Mucosa of stomach (tissue), 1 donor: ENCODE measurements at regions not wholly inside any gene's neighbourhood (a gene's known extent, or its start where the extent isn't known, plus 50 kb on each side); places are given as distances from the start of the nearest gene placed in this dataset.
"Not testable (repeated sequence)": the region's sequence is repeated elsewhere in the genome, so short reads cannot be mapped to it uniquely, and the experiment has no call there.

ENCODE experiments used
- H3K27me3 ChIP-seq: one replicate; pipeline ENCODE4 v1.7.0; 2013; ENCODE audit warnings: mild to moderate bottlenecking, low read length; ENCODE audit not compliant: control insufficient read depth, insufficient read depth
- H3K36me3 ChIP-seq: one replicate; pipeline ENCODE4 v1.7.0; 2013; ENCODE audit warnings: low read length; ENCODE audit not compliant: control insufficient read depth, insufficient read depth
- H3K4me1 ChIP-seq: one replicate; pipeline ENCODE4 v1.7.0; 2013; ENCODE audit warnings: mild to moderate bottlenecking, low read length; ENCODE audit not compliant: control insufficient read depth, insufficient read depth
- H3K4me3 ChIP-seq: one replicate; pipeline ENCODE4 v1.7.0; 2013; ENCODE audit warnings: low read length
- H3K9ac ChIP-seq: one replicate; pipeline ENCODE4 v1.7.0; 2013; ENCODE audit warnings: mild to moderate bottlenecking, low read length, moderate library complexity
- H3K9me3 ChIP-seq: one replicate; pipeline ENCODE4 v1.7.0; 2013; ENCODE audit warnings: mild to moderate bottlenecking, low read length, moderate library complexity; ENCODE audit not compliant: control insufficient read depth
- donor health status: Pancreatic carcinoma.

DNA sequence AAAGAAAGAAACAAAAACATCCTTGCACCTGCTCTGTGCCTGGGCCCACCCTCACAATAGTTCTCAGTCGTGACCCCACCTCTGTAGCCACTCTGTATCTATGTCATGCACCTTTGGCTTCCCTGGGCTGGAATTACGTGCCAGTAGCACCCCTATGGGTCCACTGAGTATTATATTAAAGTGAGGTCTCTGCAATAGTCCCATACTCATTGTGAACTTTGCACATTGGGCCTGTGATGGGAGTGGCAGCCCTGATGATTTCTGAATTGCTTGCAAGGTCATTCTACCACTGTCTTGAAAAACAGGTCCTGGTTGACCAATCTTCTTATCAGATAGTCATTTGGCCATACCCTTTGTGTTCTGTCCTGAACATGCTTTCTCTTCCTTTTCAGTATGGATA, 1012.1 kb downstream of the RAB28 start:
- H3K9me3 ChIP-seq: no peaks in the 10 kb centered on the region
- no peaks in the 10 kb centered on the region for H3K36me3 ChIP-seq
- H3K9ac ChIP-seq: no peak overlapping the region
- no peak overlapping the region for H3K4me3 ChIP-seq
- H3K4me1 ChIP-seq: no peaks in the 10 kb centered on the region
- no peaks in the 10 kb centered on the region for H3K27me3 ChIP-seq

DNA sequence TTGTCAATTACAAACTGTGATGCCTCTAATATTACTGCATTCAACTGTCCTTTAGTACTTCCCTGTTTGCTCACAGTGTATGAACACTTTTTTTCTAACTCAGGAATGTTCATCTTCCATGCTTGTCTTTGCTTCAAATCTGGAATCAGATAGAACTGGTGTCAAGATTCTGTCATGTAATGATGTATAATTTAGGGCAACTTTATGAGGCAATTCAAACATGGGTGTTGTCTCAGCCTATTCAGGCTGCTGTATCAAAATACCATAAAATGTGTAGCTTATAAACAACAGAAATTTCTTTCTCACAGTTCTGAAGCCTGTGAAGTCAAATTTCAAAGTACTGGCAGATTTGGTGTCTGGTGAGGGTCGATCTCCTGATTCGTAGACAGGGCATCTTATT, 1012.9 kb downstream of the RAB28 start:
- Histone ChIP-seq H3K9ac (no peak overlapping the region), H3K4me3 (no peak overlapping the region), H3K27me3 (no peaks in the 10 kb centered on the region), H3K9me3 (no peaks in the 10 kb centered on the region), H3K36me3 (no peaks in the 10 kb centered on the region), H3K4me1 (no peaks in the 10 kb centered on the region)

DNA sequence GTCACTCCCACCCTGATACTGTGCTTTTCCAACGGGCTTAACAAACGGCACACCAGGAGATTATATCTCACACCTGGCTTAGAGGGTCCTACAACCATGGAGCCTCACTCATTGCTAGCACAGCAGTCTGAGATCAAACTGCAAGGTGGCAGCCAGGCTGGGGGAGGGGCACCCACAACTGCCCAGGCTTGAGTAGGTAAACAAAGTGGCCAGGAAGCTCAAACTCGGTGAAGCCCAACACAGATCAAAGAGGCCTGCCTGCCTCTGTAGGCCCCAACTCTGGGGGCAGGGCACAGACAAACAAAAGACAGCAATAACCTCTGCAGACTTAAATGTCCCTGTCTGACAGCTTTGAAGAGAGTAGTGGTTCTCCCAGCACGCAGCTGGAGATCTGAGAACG, 1022.6 kb downstream of the RAB28 start:
- H3K9ac ChIP-seq, H3K4me1 ChIP-seq, H3K36me3 ChIP-seq, H3K27me3 ChIP-seq, H3K9me3 ChIP-seq, H3K4me3 ChIP-seq: not testable (repeated sequence)

DNA sequence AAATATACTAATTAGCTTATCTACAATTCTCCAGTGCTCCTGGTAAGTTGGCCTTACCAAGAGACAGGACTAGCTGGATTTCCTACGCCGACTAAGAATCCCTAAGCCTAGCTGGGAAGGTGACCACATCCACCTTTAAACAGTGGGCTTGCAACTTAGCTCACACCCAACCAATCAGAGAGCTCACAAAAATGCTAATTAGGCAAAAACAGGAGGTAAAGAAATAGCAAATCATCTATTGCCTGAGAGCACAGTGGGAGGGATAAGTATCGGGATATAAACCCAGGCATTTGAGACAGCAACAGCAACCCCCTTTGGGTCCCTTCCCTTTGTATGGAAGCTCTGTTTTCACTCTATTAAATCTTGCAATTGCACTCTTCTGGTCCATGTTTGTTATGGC, 1025.0 kb downstream of the RAB28 start:
- no peaks in the 10 kb centered on the region for H3K27me3 ChIP-seq
- no peak overlapping the region for H3K9ac ChIP-seq
- no peaks in the 10 kb centered on the region for H3K36me3 ChIP-seq
- H3K4me3 ChIP-seq: no peak overlapping the region
- H3K4me1 ChIP-seq: no peaks in the 10 kb centered on the region
- H3K9me3 ChIP-seq: no peaks in the 10 kb centered on the region

DNA sequence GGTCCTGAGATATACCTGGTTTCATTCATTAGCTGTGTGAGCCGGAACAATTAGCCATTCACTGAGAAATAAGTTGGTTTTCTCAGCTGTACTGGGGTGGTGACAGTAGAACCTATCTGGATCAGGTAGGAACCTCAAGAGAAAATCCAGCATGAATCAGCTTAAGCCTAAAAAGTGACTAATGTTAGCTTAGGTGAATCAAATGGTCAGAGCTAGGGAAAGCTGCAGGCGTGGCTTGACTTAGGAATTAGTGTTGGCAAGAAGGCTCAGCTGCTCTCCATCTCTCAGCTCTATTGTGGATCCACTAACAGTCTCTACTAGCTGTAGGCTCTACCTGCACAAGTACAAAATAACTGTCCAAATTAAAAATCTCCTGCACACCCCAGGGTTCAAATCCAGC, 1025.5 kb downstream of the RAB28 start:
- Histone ChIP-seq H3K9me3 (no peaks in the 10 kb centered on the region), H3K36me3 (no peaks in the 10 kb centered on the region), H3K27me3 (no peaks in the 10 kb centered on the region), H3K4me1 (no peaks in the 10 kb centered on the region), H3K9ac (no peak overlapping the region), H3K4me3 (no peak overlapping the region)

DNA sequence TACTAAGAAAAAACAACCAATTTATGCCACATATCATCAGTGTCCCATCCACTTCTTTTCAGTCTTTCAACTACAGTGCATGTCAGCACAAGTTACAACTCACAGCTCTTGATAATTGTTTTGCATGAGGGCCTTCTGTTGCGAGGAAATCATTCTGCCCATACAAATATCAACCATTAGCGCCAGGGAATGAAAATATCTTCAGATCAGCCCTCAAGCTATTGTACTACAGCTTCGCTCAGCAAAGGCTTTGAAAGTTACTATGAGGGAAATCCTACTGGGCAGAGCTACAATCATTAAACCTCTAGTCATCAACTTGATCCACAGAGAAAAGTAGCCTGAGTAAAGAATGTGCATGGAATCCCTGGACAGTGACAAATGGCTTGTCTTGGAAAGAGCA, 1023.6 kb upstream of the HS3ST1 start:
- no peak overlapping the region for H3K4me3 ChIP-seq
- no peaks in the 10 kb centered on the region for H3K9me3 ChIP-seq
- no peaks in the 10 kb centered on the region for H3K27me3 ChIP-seq
- no peaks in the 10 kb centered on the region for H3K4me1 ChIP-seq
- H3K36me3 ChIP-seq: no peaks in the 10 kb centered on the region
- H3K9ac ChIP-seq: no peak overlapping the region

DNA sequence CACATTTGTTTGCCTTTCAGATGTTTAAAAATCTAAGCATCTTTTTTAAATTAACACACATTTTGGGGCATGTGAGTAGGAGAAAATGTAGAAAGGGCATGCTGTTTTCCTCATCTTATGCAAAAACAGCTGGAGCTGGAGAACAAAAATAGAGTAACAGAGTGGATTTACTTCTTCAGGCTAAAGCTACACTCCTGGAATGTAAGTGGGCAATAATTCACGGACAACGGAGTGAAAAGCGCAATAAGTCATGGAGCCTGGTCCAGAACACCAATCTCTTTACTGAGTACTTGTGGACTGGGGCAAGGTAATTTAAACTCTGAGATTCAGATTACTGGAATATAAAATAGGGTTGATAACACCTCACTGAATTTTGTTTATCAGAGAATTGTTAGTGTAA, 1018.8 kb upstream of the HS3ST1 start:
- Histone ChIP-seq H3K4me3 (no peak overlapping the region), H3K27me3 (no peaks in the 10 kb centered on the region), H3K9ac (no peak overlapping the region), H3K9me3 (no peaks in the 10 kb centered on the region), H3K36me3 (no peaks in the 10 kb centered on the region), H3K4me1 (no peaks in the 10 kb centered on the region)

DNA sequence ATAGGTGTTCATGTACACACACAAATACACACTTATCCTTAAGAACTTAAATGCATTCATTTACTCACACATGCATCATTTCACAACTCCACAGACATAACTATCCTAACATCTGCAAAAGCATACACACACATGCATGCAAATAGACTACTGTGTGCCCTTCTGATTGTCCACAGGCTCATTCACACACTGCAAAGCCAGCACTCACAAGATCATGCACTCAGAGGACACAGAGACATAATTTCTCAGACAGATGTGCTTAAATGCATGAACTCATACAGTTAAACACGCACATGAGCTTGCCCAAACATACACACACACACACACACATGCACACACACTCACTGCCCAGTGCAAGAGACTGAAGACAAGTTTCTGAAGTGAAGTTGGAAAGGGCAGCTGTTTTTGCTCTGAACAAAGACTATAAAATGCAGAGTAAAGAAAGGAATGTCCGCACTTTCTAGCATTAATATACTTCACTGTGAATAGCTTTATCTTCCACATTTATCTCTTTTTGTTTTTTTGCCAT, 1018.0 kb upstream of the HS3ST1 start:
- Histone ChIP-seq H3K9me3 (no peaks in the 10 kb centered on the region), H3K27me3 (no peaks in the 10 kb centered on the region), H3K4me3 (no peak overlapping the region), H3K36me3 (no peaks in the 10 kb centered on the region), H3K9ac (no peak overlapping the region), H3K4me1 (no peaks in the 10 kb centered on the region)

DNA sequence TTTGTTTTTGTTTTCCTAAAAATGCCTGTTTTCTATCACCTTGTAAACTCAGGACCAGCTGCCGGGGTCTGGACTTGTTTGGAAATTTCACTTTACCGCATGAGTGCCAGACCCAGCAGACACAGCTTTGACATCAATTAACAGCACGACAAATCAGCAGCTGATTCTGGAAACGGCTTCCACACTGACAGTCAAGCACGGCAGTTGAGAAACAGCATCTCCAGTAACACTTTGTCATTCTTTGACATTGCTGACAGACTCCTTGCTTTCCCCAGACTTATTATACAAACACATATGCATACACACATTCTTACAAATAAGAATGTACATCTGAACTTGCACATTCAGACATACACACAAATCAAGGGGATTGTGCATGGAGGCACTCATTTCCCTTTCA, 1017.6 kb upstream of the HS3ST1 start:
- Histone ChIP-seq H3K4me3 (no peak overlapping the region), H3K4me1 (no peaks in the 10 kb centered on the region), H3K9me3 (no peaks in the 10 kb centered on the region), H3K9ac (no peak overlapping the region), H3K36me3 (no peaks in the 10 kb centered on the region), H3K27me3 (no peaks in the 10 kb centered on the region)

DNA sequence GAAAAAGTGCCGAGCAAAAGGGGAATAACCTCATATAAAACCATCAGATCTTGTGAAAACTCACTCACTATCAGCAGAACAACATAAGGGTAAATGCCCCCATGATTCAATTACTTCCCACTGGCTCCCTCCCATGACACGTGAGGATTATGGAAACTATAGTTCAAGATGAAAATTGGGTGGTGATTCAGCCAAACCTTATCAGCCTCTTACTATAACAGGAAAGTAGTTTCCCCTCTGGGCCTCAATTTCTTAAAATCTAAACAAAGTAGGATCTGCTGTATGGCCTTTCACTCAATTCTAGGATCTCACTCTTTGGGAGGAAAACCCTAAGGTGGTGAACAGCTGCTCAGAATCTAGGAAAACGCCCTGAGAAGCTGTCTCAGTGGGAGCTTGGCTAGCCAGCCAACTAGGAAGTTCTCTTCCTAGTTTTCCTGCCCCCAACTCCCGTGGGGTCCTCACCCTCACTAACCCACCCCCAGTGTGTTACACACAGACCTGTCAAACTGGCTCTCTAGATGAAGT, 1017.1 kb upstream of the HS3ST1 start:
- no peaks in the 10 kb centered on the region for H3K36me3 ChIP-seq
- no peak overlapping the region for H3K9ac ChIP-seq
- no peak overlapping the region for H3K4me3 ChIP-seq
- H3K27me3 ChIP-seq: no peaks in the 10 kb centered on the region
- H3K4me1 ChIP-seq: no peaks in the 10 kb centered on the region
- no peaks in the 10 kb centered on the region for H3K9me3 ChIP-seq

DNA sequence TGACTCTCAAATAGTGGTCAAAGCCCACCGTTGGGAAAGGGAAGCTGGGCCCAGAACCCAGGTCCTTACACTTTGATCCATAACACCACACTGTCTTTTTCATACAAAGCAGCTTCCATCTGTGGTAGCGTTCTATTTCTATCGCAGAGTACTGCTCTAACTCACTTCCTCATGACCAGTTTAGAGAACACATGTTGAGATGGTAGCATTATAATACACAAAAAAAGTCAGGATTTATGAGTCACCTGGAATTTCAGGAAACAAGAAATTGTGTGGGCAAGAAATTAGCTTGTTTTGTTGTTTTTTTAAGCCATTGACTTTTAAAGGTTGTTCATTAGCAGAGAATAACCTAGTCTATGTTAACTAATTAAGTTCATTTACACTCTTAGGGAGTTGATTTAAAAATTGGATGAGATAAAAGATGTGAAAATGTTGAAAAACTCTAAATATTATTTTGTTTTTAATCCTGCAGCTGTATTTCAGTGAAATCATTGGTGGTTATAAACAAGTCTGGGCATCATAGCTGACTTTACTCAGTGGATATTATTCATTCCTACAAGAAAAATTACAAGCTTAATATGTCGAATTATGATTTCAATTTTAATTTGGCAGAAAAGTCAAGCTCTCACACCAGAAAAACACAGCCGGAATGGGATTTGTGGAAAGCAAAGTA, 1011.1 kb upstream of the HS3ST1 start:
- no peaks in the 10 kb centered on the region for H3K4me1 ChIP-seq
- H3K27me3 ChIP-seq: no peaks in the 10 kb centered on the region
- H3K9me3 ChIP-seq: no peaks in the 10 kb centered on the region
- H3K9ac ChIP-seq: no peak overlapping the region
- no peaks in the 10 kb centered on the region for H3K36me3 ChIP-seq
- no peak overlapping the region for H3K4me3 ChIP-seq

DNA sequence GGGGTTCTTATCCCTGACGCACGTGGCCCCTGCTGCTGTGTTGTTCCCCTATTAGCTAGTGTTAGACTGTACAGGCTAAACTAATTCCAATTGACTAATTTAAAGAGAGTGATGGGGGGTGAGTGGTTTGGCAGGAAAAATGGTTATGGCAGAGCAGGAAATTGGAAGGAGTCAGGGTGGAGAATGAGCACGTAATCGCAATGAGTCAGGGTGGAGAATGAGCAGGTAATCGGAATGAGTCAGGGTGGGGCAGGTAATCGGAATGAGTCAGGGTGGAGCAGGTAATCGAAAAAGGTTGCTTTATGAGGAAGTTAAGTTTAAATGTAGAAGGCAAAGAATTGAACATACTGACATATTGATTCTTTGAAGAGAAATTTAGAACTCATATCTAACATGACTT, 1002.6 kb upstream of the HS3ST1 start:
- not testable (repeated sequence) for H3K27me3 ChIP-seq, H3K4me1 ChIP-seq, H3K4me3 ChIP-seq, H3K9ac ChIP-seq, H3K9me3 ChIP-seq, H3K36me3 ChIP-seq

DNA sequence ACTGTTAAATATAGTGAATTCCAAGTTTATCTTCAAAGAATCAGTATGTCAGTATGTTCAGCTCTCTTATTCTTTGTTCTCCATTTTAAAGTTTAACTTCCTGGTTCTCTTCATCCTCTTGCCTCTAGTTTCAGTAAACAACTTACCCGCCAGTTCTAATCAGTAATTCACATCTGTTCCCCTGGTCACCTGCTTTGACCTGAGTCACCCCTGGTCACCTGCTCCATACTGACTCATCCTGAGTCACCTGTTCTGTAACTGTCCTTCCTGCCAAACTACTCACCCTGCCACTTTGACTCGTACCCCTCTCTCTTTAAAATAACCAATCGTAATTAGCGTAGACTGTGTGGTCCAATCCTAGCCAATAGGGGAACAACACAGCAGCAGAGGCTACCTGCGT, 992.7 kb upstream of the HS3ST1 start:
- H3K27me3 ChIP-seq: no peaks in the 10 kb centered on the region

More for the DNA sequence above, 992.7 kb upstream of the HS3ST1 start:
- H3K4me3 ChIP-seq: no peak overlapping the region
- H3K4me1 ChIP-seq: no peaks in the 10 kb centered on the region
- no peaks in the 10 kb centered on the region for H3K9me3 ChIP-seq
- H3K9ac ChIP-seq: no peak overlapping the region
- no peaks in the 10 kb centered on the region for H3K36me3 ChIP-seq
